Suprapubic skin (tissue), 4 donors: ENCODE measurements at regions not wholly inside any gene's neighbourhood (a gene's known extent, or its start where the extent isn't known, plus 50 kb on each side); places are given as distances from the start of the nearest gene placed in this dataset.

ENCODE experiments used
- EP300 ChIP-seq: sonication (generic); formaldehyde crosslinking; IDR thresholded peaks from one replicate; pipeline ENCODE4 v1.6.1; 2017; ENCODE audit warnings: antibody characterized with exemption
- POLR2AphosphoS5 ChIP-seq, 3 donors: sonication (generic); formaldehyde crosslinking; IDR thresholded peaks; one replicate each; pipeline ENCODE4 v1.6.1; 2017; ENCODE audit warnings: antibody characterized with exemption in 3 of 3
- TF ChIP-seq, protein P1 (sequence below), 2 donors: fragments of 200-600 bp in 1 of 2; fragments of 450-650 bp in 1 of 2; sonication (generic) in 1 of 2; IDR thresholded peaks; one replicate each; pipeline ENCODE4 v1.5.1; 2016 to 2019; ENCODE audit warnings: antibody characterized with exemption in 2 of 2, mild to moderate bottlenecking in 1 of 2, moderate library complexity in 1 of 2

GRCh38 chr14:53456931-53457330, 303.8 kb upstream of the DDHD1 start:
- TF ChIP-seq, protein P1, sequence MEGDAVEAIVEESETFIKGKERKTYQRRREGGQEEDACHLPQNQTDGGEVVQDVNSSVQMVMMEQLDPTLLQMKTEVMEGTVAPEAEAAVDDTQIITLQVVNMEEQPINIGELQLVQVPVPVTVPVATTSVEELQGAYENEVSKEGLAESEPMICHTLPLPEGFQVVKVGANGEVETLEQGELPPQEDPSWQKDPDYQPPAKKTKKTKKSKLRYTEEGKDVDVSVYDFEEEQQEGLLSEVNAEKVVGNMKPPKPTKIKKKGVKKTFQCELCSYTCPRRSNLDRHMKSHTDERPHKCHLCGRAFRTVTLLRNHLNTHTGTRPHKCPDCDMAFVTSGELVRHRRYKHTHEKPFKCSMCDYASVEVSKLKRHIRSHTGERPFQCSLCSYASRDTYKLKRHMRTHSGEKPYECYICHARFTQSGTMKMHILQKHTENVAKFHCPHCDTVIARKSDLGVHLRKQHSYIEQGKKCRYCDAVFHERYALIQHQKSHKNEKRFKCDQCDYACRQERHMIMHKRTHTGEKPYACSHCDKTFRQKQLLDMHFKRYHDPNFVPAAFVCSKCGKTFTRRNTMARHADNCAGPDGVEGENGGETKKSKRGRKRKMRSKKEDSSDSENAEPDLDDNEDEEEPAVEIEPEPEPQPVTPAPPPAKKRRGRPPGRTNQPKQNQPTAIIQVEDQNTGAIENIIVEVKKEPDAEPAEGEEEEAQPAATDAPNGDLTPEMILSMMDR (IDR thresholded peaks at IDR 0.05), result no peak
- TF ChIP-seq POLR2AphosphoS5 (IDR thresholded peaks at IDR 0.05) (no peak), EP300 (no peak)
